ENCODE measurements at regions not wholly inside any gene's neighbourhood (a gene's known extent, or its start where the extent isn't known, plus 50 kb on each side); places are given as distances from the start of the nearest gene placed in this dataset.

DNA sequence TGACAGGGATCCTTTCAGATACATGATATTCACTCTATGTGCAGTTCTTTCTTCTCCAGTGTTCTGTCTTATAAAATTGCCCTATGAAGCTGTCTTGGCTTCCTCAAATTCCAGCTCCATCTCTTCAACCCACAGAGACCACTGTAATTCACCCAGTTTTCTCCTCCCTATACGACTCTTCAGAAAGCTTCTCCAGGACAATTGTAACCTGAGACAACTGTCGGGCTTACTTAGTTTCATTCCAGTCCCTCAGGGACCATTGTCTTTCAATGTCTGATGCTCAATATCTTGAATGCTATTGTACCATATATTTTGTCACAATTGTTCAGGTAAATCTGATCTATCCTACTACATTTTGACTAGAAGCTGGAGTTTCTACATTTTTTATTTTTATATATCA, 345.3 kb downstream of the RPL10L start:
- TF ChIP-seq, protein P1, sequence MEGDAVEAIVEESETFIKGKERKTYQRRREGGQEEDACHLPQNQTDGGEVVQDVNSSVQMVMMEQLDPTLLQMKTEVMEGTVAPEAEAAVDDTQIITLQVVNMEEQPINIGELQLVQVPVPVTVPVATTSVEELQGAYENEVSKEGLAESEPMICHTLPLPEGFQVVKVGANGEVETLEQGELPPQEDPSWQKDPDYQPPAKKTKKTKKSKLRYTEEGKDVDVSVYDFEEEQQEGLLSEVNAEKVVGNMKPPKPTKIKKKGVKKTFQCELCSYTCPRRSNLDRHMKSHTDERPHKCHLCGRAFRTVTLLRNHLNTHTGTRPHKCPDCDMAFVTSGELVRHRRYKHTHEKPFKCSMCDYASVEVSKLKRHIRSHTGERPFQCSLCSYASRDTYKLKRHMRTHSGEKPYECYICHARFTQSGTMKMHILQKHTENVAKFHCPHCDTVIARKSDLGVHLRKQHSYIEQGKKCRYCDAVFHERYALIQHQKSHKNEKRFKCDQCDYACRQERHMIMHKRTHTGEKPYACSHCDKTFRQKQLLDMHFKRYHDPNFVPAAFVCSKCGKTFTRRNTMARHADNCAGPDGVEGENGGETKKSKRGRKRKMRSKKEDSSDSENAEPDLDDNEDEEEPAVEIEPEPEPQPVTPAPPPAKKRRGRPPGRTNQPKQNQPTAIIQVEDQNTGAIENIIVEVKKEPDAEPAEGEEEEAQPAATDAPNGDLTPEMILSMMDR (IDR thresholded peaks at IDR 0.05): no peak
- TF ChIP-seq ZFX (IDR thresholded peaks at IDR 0.05; ENCODE audit: borderline replicate concordance): no peak
